GM12865 (cell line): ENCODE measurements at regions not wholly inside any gene's neighbourhood (a gene's known extent, or its start where the extent isn't known, plus 50 kb on each side); places are given as distances from the start of the nearest gene placed in this dataset.

Experiments used
- DNase-seq: peaks from one replicate; pipeline ENCODE4 v3.0.0; 2010; ENCODE audit warnings: low read depth
- H3K4me3 ChIP-seq: 2 replicates; pipeline ENCODE4 v1.5.1; 2011; ENCODE audit warnings: mild to moderate bottlenecking, low read depth, low read length, control low read depth
- CTCF ChIP-seq: IDR thresholded peaks from 2 replicates; pipeline ENCODE4 v1.5.1; 2011; ENCODE audit warnings: low read length, control low read depth, low read depth, inconsistent platforms; ENCODE audit not compliant: insufficient read depth; ENCODE audit errors: missing control alignments

DNA sequence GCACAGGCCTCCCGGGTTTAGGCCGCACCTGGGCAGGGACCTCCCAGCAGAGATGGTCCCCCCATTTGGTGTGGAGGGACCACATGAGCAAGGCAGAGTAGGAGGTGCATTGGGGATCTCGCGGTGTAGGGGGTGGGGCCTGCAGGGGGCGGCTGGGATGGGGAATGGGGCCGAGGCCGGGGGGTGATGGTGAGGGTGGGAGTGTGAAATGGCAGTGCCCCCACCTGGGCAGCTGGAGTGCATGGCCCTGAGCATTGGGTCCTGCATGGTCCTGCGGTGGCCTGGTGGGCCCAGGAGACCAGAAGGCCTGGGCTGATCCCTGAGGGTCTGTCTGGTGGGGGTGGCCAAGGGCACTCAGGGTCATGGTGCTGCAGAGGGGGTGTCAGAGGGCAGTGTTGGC, 111.8 kb downstream of the KIF26A start:
- no peak for TF ChIP-seq CTCF
- H3K4me3 ChIP-seq: no peak overlapping the region
- DNase-seq: no peak

GRCh38 chr14:104252256-104253215, 114.1 kb downstream of the KIF26A start:
- no peak overlapping the region for H3K4me3 ChIP-seq
- no peak for TF ChIP-seq CTCF
- no peak for DNase-seq

DNA sequence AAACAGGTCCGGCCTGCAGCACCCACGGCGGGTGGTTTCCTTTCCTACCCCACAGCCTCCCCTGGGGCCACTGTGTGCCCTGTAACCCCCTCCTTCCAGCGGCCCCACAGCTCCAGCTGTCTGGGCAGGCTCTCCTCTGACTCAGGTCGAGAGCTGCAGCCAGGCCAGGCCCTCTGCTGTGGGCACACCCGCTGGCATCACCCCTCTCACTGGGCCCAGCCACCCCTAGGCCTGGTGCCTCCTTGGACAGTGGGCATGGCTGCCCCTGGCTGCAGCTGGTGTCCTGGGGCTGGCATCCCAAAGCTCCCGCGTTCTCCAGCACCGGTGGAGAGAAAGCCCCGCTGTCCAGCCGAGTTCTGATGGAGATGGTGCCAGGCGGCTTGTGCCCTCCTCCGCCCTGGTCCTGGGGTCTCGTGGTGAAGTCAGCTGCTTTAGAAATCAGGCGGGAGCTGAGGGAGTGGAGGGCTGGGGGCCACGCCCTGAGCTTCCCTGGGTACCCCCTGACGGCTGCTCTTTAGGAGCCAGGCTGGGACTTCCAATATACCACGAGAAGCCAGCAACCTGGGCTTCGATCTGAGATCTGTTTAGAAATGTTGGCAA, 114.9 kb downstream of the KIF26A start:
- DNase-seq: no peak
- TF ChIP-seq CTCF: no peak
- H3K4me3 ChIP-seq: no peak overlapping the region

GRCh38 chr14:104253901-104254353, 115.5 kb downstream of the KIF26A start:
- TF ChIP-seq CTCF: no peak
- no peak overlapping the region for H3K4me3 ChIP-seq
- DNase-seq: no peak

- H3K4me3 ChIP-seq: no peak overlapping the region
- no peak for TF ChIP-seq CTCF
- no peak for DNase-seq
Observed at GRCh38 chr14:104254735-104255400, 116.5 kb downstream of the KIF26A start.

DNA sequence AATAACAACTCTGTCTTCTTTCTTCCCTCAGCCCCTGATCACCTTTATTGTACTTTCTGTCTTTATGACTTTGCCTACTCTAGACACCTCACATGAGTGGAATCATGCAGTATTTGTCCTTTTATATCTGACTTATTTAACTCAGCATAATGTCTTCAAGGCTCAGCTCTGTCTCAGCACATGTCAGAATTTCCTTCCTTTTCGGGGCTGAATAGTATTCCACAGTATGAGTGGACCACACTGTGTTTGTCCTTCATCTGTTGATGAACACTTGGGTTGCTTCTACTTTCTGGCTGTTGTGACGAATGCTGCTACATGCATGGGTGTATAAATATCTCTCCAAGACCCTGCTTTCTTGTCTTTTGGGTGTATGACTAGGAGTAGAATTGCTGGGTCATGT, 117.6 kb downstream of the KIF26A start:
- no peak for DNase-seq

More for the DNA sequence above, 117.6 kb downstream of the KIF26A start:
- H3K4me3 ChIP-seq: no peak overlapping the region
- no peak for TF ChIP-seq CTCF
